ENCODE measurements at regions not wholly inside any gene's neighbourhood (a gene's known extent, or its start where the extent isn't known, plus 50 kb on each side); places are given as distances from the start of the nearest gene placed in this dataset.

DNA sequence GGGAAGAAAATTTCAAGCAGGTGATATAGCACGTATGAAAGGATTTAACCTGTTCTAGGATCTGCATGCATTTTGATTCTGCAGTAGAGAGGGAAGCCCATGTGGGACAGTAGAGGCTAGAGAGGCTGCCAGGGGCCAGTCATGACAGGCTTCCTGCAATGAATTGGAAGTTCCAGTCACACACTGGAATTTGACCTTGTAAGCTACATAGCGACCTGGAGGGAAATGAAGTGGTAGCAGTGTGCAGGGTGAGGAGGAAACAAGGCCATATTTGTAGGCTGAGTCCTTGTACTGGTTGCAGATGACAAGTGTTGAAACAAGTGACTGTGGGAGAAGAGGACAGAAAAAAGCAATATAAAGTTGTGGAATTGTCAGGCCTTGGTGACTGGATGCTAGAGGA lies 58.6 kb upstream of the OLIG3 start:
- no peak for TF ChIP-seq RAD21 (IDR thresholded peaks at IDR 0.05)
- TF ChIP-seq, protein P1, sequence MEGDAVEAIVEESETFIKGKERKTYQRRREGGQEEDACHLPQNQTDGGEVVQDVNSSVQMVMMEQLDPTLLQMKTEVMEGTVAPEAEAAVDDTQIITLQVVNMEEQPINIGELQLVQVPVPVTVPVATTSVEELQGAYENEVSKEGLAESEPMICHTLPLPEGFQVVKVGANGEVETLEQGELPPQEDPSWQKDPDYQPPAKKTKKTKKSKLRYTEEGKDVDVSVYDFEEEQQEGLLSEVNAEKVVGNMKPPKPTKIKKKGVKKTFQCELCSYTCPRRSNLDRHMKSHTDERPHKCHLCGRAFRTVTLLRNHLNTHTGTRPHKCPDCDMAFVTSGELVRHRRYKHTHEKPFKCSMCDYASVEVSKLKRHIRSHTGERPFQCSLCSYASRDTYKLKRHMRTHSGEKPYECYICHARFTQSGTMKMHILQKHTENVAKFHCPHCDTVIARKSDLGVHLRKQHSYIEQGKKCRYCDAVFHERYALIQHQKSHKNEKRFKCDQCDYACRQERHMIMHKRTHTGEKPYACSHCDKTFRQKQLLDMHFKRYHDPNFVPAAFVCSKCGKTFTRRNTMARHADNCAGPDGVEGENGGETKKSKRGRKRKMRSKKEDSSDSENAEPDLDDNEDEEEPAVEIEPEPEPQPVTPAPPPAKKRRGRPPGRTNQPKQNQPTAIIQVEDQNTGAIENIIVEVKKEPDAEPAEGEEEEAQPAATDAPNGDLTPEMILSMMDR (IDR thresholded peaks at IDR 0.05; ENCODE audit: low read depth, low read length, missing input control): no peak
- TF ChIP-seq, protein P2, sequence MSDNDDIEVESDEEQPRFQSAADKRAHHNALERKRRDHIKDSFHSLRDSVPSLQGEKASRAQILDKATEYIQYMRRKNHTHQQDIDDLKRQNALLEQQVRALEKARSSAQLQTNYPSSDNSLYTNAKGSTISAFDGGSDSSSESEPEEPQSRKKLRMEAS (IDR thresholded peaks at IDR 0.05): no peak
